ENCODE measurements at regions not wholly inside any gene's neighbourhood (a gene's known extent, or its start where the extent isn't known, plus 50 kb on each side); places are given as distances from the start of the nearest gene placed in this dataset.

DNA sequence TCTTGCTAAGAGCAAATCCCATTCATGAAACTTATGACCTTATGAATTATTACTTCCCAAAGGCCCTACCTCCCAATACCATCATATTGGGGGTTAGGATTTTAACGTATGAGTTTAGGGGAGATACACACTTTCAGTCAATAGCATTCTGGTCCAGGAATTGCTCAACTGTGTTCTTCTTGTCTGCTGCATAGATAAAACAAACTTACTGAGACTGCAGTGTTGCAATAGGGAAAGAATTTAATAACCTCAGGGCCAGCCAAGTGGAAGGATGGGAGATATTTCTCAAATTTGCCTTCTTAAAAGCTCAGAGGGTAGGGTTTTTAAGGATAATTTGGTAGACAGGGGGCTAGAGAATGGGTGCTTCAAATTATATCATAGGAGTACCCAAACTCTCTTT, 625.8 kb downstream of the OTOL1 start:
- TF ChIP-seq ESRRA (CRISPR knock-in tag; IDR thresholded peaks at IDR 0.05; ENCODE audit: borderline replicate concordance) (no peak), SMAD3 (CRISPR knock-in tag; IDR thresholded peaks at IDR 0.05; ENCODE audit: borderline replicate concordance) (no peak), CTCF (IDR thresholded peaks at IDR 0.05) (no peak), FOXP1 (CRISPR knock-in tag; IDR thresholded peaks at IDR 0.05; ENCODE audit: borderline replicate concordance) (no peak)
- TF ChIP-seq, protein P1, sequence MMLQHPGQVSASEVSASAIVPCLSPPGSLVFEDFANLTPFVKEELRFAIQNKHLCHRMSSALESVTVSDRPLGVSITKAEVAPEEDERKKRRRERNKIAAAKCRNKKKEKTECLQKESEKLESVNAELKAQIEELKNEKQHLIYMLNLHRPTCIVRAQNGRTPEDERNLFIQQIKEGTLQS (CRISPR knock-in tag; conservative IDR thresholded peaks at IDR 0.05), result no peak
- TF ChIP-seq, protein P2, sequence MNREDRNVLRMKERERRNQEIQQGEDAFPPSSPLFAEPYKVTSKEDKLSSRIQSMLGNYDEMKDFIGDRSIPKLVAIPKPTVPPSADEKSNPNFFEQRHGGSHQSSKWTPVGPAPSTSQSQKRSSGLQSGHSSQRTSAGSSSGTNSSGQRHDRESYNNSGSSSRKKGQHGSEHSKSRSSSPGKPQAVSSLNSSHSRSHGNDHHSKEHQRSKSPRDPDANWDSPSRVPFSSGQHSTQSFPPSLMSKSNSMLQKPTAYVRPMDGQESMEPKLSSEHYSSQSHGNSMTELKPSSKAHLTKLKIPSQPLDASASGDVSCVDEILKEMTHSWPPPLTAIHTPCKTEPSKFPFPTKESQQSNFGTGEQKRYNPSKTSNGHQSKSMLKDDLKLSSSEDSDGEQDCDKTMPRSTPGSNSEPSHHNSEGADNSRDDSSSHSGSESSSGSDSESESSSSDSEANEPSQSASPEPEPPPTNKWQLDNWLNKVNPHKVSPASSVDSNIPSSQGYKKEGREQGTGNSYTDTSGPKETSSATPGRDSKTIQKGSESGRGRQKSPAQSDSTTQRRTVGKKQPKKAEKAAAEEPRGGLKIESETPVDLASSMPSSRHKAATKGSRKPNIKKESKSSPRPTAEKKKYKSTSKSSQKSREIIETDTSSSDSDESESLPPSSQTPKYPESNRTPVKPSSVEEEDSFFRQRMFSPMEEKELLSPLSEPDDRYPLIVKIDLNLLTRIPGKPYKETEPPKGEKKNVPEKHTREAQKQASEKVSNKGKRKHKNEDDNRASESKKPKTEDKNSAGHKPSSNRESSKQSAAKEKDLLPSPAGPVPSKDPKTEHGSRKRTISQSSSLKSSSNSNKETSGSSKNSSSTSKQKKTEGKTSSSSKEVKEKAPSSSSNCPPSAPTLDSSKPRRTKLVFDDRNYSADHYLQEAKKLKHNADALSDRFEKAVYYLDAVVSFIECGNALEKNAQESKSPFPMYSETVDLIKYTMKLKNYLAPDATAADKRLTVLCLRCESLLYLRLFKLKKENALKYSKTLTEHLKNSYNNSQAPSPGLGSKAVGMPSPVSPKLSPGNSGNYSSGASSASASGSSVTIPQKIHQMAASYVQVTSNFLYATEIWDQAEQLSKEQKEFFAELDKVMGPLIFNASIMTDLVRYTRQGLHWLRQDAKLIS (CRISPR knock-in tag; IDR thresholded peaks at IDR 0.05; ENCODE audit: borderline replicate concordance), result no peak

Data from WTC11 (cell line).